Endothelial cell (in vitro differentiated cells): ENCODE measurements at regions not wholly inside any gene's neighbourhood (a gene's known extent, or its start where the extent isn't known, plus 50 kb on each side); places are given as distances from the start of the nearest gene placed in this dataset.

Source experiments
- DNase-seq: peaks from one replicate; pipeline ENCODE4 v3.0.0; 2021; ENCODE audit warnings: low spot score
- H3K27ac Mint-ChIP-seq: one replicate; pipeline ENCODE4 v1.8.0; 2021; ENCODE audit warnings: mixed read lengths, inconsistent platforms; ENCODE audit not compliant: unreplicated experiment
- H3K27me3 Mint-ChIP-seq: one replicate; pipeline ENCODE4 v1.8.0; 2021; ENCODE audit warnings: mild to moderate bottlenecking, moderate library complexity, mixed read lengths, inconsistent platforms; ENCODE audit not compliant: unreplicated experiment
- H3K36me3 Mint-ChIP-seq: one replicate; pipeline ENCODE4 v1.8.0; 2021; ENCODE audit warnings: mild to moderate bottlenecking, low read depth, mixed read lengths, inconsistent platforms; ENCODE audit not compliant: unreplicated experiment
- H3K4me1 Mint-ChIP-seq: one replicate; pipeline ENCODE4 v1.8.0; 2021; ENCODE audit warnings: mild to moderate bottlenecking, mixed read lengths, inconsistent platforms; ENCODE audit not compliant: unreplicated experiment
- H3K4me3 Mint-ChIP-seq: one replicate; pipeline ENCODE4 v1.8.0; 2021; ENCODE audit warnings: mild to moderate bottlenecking, mixed read lengths, inconsistent platforms; ENCODE audit not compliant: unreplicated experiment
- H3K9me3 Mint-ChIP-seq: one replicate; pipeline ENCODE4 v1.8.0; 2021; ENCODE audit warnings: mixed read lengths, inconsistent platforms; ENCODE audit not compliant: unreplicated experiment
- TF ChIP-seq, protein P1 (sequence below): fragments of 200-600 bp; sonication (generic); IDR thresholded peaks from one replicate; pipeline ENCODE4 v1.5.0; 2021; ENCODE audit warnings: antibody characterized with exemption; ENCODE audit not compliant: unreplicated experiment

DNA sequence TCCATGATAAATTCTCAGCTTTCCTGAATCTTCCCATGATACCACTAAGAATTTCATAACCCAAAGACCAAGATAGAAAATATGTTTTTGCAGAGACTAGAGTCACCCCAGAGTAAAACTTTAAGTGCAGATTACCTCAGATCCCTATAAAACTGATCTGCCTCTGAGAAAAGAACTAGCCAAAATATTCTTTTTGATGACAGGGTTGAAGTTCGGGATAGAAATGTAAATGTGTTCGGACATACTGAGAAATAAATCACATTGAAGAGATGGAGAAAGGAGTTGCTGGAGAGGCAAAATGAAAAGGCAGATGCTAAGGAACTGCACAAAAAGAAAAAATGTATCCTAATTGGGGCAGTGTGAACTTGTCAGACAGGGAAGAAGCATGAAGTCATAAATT lies 501.8 kb downstream of the ANKRD50 start:
- H3K36me3 Mint-ChIP-seq, result no peaks in the 10 kb centered on the region
- no peak overlapping the region for H3K4me3 Mint-ChIP-seq
- no peak for DNase-seq
- H3K4me1 Mint-ChIP-seq, result peaks cover 3% of the 10 kb centered on the region
- H3K27me3 Mint-ChIP-seq, result no peaks in the 10 kb centered on the region
- H3K9me3 Mint-ChIP-seq, result no peaks in the 10 kb centered on the region
- TF ChIP-seq, protein P1, sequence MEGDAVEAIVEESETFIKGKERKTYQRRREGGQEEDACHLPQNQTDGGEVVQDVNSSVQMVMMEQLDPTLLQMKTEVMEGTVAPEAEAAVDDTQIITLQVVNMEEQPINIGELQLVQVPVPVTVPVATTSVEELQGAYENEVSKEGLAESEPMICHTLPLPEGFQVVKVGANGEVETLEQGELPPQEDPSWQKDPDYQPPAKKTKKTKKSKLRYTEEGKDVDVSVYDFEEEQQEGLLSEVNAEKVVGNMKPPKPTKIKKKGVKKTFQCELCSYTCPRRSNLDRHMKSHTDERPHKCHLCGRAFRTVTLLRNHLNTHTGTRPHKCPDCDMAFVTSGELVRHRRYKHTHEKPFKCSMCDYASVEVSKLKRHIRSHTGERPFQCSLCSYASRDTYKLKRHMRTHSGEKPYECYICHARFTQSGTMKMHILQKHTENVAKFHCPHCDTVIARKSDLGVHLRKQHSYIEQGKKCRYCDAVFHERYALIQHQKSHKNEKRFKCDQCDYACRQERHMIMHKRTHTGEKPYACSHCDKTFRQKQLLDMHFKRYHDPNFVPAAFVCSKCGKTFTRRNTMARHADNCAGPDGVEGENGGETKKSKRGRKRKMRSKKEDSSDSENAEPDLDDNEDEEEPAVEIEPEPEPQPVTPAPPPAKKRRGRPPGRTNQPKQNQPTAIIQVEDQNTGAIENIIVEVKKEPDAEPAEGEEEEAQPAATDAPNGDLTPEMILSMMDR, result no peak
- no peak overlapping the region for H3K27ac Mint-ChIP-seq

DNA sequence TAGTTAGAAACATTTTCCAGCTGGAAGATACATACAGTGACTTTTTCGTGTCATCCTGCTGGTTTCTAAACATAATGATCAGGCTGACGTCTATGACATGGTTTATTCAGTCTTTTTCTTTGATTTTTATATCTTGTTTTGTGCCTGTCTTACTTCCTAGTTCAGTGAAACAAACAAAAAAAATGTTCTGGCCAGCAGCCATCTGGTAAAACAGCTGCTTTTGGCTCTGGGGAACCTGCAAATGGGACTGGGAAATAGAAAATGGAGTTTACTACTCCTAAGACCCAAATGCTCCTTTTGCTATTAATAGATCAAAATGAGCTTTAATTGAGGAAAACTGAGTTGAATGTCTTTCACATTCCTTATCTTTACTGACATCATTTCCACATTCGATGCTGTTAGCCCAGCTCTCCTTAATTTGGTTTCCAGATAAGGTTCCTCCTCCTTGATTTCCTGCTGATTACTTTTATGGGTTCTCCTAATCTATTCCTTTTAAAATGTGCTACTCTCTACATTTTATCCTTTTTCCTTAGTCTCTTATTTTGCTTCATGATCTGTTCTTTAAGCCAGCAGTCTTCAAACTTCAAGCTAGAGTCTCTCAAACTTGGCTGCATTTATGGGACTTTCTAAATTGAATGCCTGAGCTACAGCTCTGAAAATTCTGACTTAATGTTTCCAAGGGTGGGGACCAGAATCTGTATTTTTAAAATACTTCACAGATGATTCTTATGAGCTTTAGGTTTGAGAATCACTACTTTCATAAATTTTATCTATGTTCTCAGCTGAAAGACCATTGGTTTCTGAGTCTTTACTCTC lies 499.5 kb downstream of the ANKRD50 start:
- TF ChIP-seq, protein P1, result no peak
- no peaks in the 10 kb centered on the region for H3K4me1 Mint-ChIP-seq
- no peak overlapping the region for H3K27ac Mint-ChIP-seq
- H3K36me3 Mint-ChIP-seq, result no peaks in the 10 kb centered on the region
- no peak for DNase-seq
- H3K9me3 Mint-ChIP-seq, result no peaks in the 10 kb centered on the region
- H3K27me3 Mint-ChIP-seq, result no peaks in the 10 kb centered on the region
- no peak overlapping the region for H3K4me3 Mint-ChIP-seq

DNA sequence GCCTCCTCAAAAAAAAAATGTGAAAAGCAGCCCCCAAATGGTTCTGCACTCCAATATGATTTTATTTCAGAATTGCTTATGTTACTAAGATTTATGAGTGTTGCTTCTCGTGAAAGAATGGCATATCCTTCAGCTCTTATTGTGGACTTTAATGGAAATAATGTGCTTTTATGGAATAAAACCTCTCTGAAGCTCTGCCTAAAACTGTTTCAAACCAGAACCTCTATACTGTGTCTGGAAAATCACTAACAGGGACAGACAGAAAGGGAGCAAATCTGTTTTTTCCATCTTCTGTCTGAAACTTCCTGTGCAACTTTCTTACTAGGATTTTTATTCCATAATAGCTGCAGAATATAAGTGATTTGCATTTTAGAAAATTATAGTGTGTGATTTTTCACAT lies 493.1 kb downstream of the ANKRD50 start:
- no peak for DNase-seq
- Mint-ChIP-seq H3K4me1 (no peaks in the 10 kb centered on the region), H3K9me3 (no peaks in the 10 kb centered on the region), H3K36me3 (no peaks in the 10 kb centered on the region), H3K4me3 (no peak overlapping the region), H3K27me3 (no peaks in the 10 kb centered on the region), H3K27ac (no peak overlapping the region)
- TF ChIP-seq, protein P1, result no peak

DNA sequence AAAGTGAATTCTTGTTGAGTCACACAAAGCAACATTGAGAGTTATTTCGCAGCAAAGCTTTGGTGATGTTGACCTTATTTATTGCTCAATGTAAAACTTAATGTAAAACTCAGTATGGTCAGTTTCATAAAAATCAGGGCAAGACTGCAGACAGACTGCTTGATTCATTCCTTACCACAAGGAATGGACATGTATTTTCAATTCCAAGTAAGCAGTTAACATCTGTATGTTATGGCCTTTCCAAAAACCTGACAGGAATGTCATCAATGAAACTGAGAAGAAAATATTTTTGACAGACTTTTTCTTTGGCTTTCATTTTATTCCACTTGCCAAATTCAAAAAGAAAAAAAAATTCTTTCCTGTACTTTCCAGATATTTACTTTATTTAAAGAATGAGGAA lies 488.3 kb downstream of the ANKRD50 start:
- Mint-ChIP-seq H3K4me1 (no peaks in the 10 kb centered on the region), H3K9me3 (no peaks in the 10 kb centered on the region), H3K27me3 (no peaks in the 10 kb centered on the region), H3K27ac (no peak overlapping the region), H3K4me3 (no peak overlapping the region), H3K36me3 (no peaks in the 10 kb centered on the region)
- DNase-seq, result no peak
- TF ChIP-seq, protein P1, result no peak

DNA sequence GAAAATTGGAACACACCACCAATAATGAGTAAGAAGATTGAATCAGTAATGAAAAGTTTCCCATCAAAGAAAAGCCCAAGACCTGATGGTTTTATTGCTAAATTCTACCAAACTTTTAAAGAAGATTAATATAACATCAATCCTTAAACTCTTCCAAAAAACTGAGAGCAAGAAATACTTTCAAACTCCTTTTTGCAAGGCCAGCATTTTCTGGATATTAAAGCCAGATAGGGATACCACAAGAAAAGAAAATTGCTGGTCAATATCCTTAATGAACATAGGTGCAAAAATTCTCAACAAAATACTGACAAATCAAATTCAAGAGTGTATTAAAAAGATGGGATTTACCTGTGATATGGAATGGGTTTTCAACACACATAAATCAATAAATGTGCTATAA lies 484.6 kb downstream of the ANKRD50 start:
- no peak for DNase-seq
- Mint-ChIP-seq H3K36me3 (no peaks in the 10 kb centered on the region), H3K27me3 (no peaks in the 10 kb centered on the region), H3K9me3 (no peaks in the 10 kb centered on the region), H3K4me1 (no peaks in the 10 kb centered on the region), H3K27ac (no peak overlapping the region), H3K4me3 (no peak overlapping the region)
- TF ChIP-seq, protein P1, result no peak
